ENCODE measurements at regions not wholly inside any gene's neighbourhood (a gene's known extent, or its start where the extent isn't known, plus 50 kb on each side); places are given as distances from the start of the nearest gene placed in this dataset.
A peak's percentile ranks its signal among the peaks of the same experiment; 100 is the strongest.

DNA sequence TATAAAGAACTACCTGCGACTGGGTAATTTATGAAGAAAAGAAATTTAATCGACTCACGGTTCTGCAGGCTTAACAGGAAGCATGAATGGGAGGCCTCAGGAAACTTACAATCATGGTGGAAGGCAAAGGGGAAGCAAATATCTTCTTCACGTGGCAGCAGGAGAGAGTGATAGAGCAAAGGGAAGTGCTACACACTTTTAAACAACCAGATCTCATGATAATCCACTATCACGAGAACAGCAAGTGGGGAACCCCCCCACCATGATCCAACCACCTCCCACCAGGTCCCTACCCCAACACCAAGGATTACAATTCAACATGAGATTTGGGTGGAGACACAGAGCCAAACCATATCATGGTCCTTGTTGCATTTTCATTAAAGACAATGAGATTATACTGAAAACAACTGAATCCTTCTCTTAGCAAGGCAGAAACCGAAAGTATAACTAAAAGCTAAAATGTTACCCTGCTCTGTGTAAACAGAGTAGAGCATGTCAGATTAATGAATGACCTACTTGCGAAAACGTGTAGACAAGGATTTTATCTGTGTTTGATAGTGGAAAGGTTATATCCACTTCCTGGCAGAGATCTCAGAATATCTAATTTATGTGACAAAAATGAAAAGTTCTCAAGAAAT, 60.1 kb upstream of the RBBP8 start:
- H3K4me3 Mint-ChIP-seq: peak overlapping the region; percentile 41
- H3K9me3 Mint-ChIP-seq: no peaks in the 10 kb centered on the region
- no peaks in the 10 kb centered on the region for H3K36me3 Mint-ChIP-seq (ENCODE audit: low read depth)
- H3K27ac Mint-ChIP-seq: peak overlapping the region; percentile 49
- peaks cover 7% of the 10 kb centered on the region for H3K27me3 Mint-ChIP-seq (ENCODE audit: low read depth)
- H3K4me1 Mint-ChIP-seq (ENCODE audit: low read depth): peaks cover 10% of the 10 kb centered on the region

GRCh38 chr18:22879293-22879692, 53.8 kb upstream of the RBBP8 start:
- no peaks in the 10 kb centered on the region for H3K36me3 Mint-ChIP-seq (ENCODE audit: low read depth)
- no peaks in the 10 kb centered on the region for H3K4me1 Mint-ChIP-seq (ENCODE audit: low read depth)
- H3K27ac Mint-ChIP-seq: no peak overlapping the region
- H3K27me3 Mint-ChIP-seq (ENCODE audit: low read depth): peaks cover 23% of the 10 kb centered on the region
- H3K4me3 Mint-ChIP-seq: no peak overlapping the region
- H3K9me3 Mint-ChIP-seq: no peaks in the 10 kb centered on the region

DNA sequence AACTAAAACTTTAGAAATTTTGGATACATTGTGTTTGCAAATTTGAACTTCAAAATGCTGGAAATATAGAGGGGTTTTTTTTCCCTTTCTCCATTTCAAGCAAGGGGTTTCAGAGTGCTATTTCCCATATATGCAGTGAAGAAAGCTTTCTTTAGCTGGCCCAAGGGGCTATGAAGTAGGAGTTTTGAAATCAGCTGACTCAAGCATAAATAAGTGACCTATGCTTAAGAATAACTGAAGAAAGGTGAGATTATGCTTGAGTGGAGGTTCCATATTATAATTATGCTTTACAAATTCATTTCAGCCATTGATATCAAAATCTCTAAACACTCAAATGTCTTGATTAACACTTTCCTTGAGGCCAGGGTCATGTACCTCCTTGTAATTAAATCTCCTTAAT, 51.0 kb upstream of the RBBP8 start:
- no peaks in the 10 kb centered on the region for H3K36me3 Mint-ChIP-seq (ENCODE audit: low read depth)
- no peaks in the 10 kb centered on the region for H3K9me3 Mint-ChIP-seq
- H3K27me3 Mint-ChIP-seq (ENCODE audit: low read depth): peaks cover 27% of the 10 kb centered on the region
- no peak overlapping the region for H3K4me3 Mint-ChIP-seq
- no peak overlapping the region for H3K27ac Mint-ChIP-seq
- H3K4me1 Mint-ChIP-seq (ENCODE audit: low read depth): no peaks in the 10 kb centered on the region

DNA sequence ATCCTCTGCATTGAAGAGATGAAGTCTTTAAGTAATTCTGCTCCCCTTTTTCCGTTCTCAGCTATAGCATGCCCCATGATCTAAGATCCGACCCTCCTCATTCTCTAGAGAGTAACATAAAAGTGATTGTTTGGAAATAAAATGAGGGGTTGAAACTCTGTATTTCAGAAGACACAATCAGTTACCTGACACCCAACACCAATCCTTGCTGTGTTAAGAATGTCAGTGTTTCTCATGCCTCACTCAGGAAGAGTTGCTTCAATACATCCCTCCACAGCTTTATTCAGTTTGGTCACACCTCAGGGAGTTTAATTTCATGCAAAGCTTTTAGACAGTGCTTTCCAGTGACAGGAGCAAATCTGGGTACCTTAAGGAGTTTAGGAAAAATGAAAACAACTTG, 49.9 kb upstream of the RBBP8 start:
- H3K9me3 Mint-ChIP-seq: no peaks in the 10 kb centered on the region
- no peaks in the 10 kb centered on the region for H3K36me3 Mint-ChIP-seq (ENCODE audit: low read depth)
- H3K4me3 Mint-ChIP-seq: no peak overlapping the region
- H3K4me1 Mint-ChIP-seq (ENCODE audit: low read depth): no peaks in the 10 kb centered on the region
- H3K27me3 Mint-ChIP-seq (ENCODE audit: low read depth): peaks cover 31% of the 10 kb centered on the region
- no peak overlapping the region for H3K27ac Mint-ChIP-seq
